ENCODE measurements at regions not wholly inside any gene's neighbourhood (a gene's known extent, or its start where the extent isn't known, plus 50 kb on each side); places are given as distances from the start of the nearest gene placed in this dataset.

DNA sequence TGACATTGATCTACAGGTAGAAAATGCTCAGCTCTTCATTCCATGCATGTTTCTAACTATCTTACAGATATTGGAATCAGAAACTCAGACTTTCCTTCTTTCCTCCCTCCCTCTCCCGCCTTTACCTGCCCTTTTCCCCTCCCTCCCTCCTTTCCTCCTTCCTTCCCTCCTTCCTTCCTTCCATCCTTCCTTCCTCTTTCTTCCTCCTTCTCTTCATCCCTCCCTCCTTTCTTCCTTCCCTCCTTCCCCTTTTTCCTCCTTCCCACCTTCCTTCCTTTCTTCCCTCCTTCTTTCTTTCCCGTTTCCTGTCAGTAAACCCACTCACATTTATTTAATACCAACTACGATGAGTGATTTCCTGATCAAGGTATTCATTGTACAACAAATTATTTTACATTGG is 113.4 kb upstream of the IRS2 start:
- no peak for TF ChIP-seq POLR2A (IDR thresholded peaks at IDR 0.05)
- TF ChIP-seq, protein P1, sequence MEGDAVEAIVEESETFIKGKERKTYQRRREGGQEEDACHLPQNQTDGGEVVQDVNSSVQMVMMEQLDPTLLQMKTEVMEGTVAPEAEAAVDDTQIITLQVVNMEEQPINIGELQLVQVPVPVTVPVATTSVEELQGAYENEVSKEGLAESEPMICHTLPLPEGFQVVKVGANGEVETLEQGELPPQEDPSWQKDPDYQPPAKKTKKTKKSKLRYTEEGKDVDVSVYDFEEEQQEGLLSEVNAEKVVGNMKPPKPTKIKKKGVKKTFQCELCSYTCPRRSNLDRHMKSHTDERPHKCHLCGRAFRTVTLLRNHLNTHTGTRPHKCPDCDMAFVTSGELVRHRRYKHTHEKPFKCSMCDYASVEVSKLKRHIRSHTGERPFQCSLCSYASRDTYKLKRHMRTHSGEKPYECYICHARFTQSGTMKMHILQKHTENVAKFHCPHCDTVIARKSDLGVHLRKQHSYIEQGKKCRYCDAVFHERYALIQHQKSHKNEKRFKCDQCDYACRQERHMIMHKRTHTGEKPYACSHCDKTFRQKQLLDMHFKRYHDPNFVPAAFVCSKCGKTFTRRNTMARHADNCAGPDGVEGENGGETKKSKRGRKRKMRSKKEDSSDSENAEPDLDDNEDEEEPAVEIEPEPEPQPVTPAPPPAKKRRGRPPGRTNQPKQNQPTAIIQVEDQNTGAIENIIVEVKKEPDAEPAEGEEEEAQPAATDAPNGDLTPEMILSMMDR (IDR thresholded peaks at IDR 0.05) = no peak

Measured in esophagus squamous epithelium (tissue), 4 donors.